NCI-H748 treated with DMSO at 0.1 percent for 48 hours (cell line): ENCODE measurements at regions not wholly inside any gene's neighbourhood (a gene's known extent, or its start where the extent isn't known, plus 50 kb on each side); places are given as distances from the start of the nearest gene placed in this dataset.

Experiments used
- DNase-seq: peaks from one replicate; lab custom pipeline; 2025; lab: John Stamatoyannopoulos, UW

- DNase-seq: no peak
These were observed 130.3 kb upstream of the NUDT7 start for GRCh38 chr16:77592021-77592420.

DNA sequence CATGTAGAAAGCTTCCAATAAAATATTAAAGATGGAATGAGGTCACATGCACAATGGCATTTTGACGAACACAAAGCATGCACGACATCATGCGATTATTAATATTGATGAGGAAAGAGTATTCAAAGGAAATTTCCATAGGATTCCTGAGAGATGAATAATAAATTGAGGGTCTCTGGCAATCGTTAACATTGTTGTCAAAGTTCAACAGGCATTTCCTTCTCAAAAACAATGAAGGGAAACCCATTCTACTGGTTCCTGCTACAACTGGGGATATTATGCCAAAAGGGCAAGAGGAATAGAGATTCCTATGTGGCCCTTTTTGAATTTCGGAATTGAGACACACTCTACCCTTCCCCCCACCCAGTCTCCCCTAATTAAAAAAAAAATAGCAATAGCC is 128.3 kb upstream of the NUDT7 start:
- no peak for DNase-seq

DNA sequence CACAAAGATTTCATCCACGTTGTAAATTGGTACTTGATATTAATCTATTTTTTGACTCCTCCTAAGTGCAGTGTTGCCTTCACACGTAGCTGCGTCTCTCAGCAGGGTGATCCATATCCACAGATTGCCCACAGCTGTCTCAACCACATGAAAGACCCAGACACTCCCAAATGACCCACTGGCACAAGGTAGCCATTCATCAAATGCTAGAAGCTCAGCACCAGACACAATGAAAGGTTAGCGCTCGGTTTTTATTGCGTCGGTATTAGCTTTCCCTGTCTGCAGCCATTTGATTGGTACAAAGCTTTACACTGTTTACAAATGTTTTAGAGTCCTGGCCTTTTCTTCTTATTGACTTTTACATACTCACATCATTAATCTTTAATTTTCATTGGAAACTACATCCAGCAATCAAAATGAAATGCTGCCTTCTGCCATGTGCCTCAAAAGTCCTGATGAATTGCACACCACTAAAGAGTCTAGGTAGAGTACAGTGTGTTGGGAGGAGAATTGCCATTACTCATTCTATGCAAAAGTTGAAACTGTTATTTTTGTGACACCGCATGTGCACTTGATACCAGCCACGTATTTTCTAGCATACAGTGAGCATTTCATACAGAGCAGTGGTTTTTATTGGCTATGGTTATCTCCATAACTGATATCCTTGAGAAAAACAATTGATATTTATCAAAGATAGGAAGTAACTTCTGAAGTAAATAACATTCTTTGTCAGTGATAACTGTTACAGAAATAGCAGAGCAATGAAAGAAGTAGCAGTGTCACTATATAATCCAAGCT is 127.3 kb upstream of the NUDT7 start:
- DNase-seq: peak; percentile 13

DNA sequence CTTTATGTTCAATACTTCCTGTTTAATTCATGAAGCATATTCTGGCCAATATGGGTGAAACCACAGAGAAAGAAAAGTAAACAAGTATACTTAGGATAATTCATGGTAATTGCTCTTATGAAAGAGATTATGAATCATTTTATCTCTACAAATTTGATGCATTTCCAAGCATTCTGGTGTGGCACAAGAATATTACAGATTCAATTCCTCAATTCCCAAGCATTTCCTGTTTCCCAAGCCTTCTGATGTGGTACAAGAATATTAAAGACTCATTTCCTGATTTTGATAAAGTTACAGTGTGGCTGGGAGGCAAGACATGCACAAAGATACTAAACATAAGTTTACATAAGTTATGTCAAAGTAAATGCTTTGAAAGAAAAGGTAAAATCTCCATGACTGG is 126.1 kb upstream of the NUDT7 start:
- DNase-seq: no peak

DNA sequence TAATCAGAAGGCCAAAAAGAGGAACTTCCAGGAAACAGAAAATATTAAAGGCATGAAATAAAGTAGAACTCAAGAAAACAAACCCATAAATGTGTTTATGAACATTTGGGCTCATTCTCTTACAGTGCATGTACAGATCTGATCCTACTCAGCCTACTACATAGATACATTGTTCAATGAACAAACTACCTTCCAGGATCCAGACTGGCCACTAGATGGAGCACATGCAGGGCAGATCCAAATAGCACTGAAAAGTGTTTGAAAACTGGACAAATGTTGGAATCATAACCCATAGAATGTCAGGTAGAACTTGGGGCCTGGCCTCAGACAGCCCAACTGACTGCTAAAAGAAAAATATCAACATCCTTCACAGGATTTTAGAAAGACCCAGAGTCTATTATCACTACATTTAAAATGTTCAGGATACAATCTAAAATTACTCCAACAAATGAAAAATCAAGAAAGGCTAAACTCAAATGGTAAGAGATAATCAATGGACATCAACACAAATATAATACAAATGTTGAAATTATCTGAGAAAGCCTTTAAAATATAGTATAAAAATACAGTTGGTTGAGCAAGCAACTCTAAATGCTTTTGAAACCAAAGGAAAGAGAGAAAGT is 122.4 kb upstream of the NUDT7 start:
- peak; percentile 3 for DNase-seq

DNA sequence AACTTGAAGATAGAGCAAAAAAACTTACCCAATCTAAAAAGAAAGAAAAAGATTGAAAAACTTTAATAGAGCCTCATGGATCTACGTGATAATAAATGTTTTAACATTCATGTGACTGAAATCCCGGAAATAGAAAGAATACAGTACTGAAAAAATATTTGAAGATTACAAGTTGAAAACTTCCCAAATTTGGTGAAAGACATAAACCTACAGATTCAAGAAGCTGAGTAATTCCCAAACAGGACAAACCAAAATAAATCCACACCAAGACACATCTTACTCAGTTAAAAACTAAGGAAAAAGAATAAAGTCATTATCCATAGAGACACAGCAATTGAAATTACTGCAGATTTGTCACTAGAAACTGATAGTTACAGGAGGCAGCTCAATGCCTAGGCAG is 121.8 kb upstream of the NUDT7 start:
- DNase-seq: no peak

DNA sequence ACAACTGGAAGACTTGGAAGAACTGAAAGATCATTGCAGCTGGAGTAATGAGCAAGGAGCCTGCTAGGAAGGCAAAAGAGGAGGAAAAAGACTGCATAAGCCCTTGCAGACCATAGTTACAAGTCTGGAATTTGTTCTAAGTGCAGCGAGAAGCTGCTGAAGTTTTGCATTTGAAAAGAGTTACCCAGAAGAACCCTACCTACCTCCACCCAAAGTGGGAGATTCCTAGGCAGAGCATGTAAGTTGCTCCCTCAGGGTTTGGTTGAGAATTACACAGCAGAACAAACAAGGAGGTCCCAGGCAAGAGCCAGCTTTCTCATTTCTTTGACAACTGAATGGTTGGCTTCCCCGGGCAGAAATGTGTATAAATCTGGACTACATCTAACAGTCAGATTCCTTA is 118.7 kb upstream of the NUDT7 start:
- no peak for DNase-seq

DNA sequence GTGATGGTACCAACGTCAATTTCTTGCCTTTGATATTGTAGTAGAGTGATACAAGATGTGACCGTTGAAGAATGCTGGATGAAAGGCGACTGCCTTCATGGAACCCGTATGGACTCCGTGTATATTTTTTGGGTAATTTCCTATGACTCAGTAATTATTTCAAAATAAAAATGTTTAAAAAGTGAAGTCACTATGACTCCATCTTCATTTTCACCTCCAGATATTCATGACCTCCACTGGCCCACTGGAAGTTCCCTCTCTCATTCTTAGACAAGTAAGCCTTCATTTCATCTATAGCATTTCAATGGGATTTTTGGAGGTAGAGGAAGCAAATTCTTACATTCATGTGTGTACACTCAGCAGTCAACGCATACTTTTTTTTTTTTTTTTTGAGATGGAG is 111.8 kb upstream of the NUDT7 start:
- no peak for DNase-seq

DNA sequence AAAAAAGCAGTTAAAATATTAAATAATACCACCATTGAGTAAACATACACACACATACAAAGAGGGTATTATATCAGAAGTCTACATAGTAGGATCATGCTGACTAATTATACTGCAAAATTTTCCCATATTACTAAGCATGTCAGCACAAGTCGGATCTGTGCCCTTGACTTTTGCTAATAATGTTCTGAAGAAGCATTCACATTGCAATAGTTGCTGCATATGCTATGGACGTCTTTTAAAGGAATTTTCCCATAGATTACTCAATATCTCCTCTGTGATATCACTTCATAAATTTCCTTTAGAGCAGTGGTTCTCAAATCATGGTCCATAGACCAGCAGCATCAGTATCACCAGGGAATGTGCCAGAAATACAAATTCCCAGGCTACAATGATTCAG is 110.9 kb upstream of the NUDT7 start:
- no peak for DNase-seq

DNA sequence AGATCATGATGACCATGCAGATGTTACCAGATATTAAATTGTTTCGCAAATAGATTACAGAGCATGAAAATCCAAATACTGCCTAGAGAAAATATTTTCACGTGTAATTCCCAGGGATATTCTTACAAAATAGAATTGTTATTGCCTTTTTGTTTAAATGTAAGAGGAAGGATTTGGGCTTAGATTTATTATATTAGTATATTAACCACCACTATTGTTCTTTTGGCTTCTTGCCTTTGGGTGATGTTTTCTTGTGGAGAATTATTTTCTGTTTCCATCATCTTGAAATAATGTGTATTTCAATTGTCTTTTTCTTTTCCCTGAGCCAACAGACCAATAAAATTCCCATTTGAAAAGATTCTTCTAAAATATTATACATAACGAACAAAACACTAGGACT is 109.7 kb upstream of the NUDT7 start:
- DNase-seq: no peak

- DNase-seq: no peak
These were observed 109.2 kb upstream of the NUDT7 start for GRCh38 chr16:77613095-77613494.

GRCh38 chr16:77617553-77617952 is 104.8 kb upstream of the NUDT7 start:
- DNase-seq: no peak

DNA sequence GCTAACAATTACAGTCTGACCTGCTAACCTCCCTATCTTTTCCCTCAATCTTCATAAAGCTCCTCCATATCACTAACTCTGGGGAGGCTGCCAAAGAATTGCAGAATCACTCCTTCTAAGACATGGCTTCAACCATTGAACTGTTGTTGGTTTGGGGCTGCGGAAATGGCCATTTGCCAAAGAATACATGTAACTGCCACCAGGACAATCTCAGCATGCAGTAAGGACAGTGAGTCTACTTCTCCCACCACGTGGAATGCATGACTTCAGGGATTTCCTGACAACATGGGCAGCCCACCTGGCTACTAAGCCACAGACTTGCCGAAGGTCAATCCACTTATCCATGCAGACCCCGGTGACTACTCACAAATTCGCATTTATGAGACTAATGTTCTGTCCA is 104.3 kb upstream of the NUDT7 start:
- DNase-seq: no peak

GRCh38 chr16:77618951-77619350 is 103.4 kb upstream of the NUDT7 start:
- no peak for DNase-seq

GRCh38 chr16:77624085-77624484 is 98.2 kb upstream of the NUDT7 start:
- DNase-seq: no peak

DNA sequence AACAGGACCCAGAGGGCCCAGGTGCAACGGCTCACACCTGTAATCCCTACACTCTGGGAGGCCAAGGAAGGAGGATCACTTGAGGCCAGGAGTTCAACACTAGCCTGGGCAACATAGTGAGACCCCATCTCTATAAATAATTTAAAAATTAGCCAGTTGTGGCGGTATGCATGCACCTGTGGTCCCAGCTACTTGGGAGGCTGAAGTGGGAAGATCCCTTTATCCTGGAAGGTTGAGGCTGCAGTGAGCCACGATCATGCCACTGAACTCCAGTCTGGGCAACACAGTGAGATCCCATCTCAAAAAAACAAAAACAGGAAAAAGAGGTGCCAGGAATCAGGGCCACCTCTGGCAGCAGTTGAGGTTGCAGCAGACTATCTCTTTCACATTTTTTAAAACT is 85.7 kb upstream of the NUDT7 start:
- no peak for DNase-seq

GRCh38 chr16:77637940-77638339 is 84.4 kb upstream of the NUDT7 start:
- DNase-seq: no peak

GRCh38 chr16:77643176-77643575 is 79.1 kb upstream of the NUDT7 start:
- DNase-seq: no peak

- no peak for DNase-seq
These were observed 76.5 kb upstream of the NUDT7 start for GRCh38 chr16:77645764-77646163.

GRCh38 chr16:77647726-77648125 is 74.6 kb upstream of the NUDT7 start:
- DNase-seq: no peak

DNA sequence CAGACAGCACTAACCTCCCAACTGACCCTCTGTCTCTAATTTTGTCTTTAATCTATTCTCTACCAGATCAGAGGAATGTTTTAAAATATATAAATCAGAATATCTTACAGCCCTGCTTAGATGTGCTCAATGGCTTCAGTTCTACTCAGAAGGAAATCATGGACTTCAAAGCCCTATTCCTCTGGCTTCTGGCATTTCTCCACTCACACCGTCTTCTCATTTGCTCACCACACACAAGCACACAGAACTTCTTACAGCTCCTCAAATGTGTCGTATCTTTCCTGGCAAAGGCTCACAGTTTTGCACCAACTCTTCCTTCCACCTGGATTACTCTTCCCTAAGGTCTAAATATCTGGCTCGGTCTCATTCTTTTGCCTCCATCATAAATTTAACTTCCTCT is 71.6 kb upstream of the NUDT7 start:
- DNase-seq: no peak

- DNase-seq: no peak
These were observed 69.9 kb upstream of the NUDT7 start for GRCh38 chr16:77652399-77652798.

- DNase-seq: no peak
These were observed 65.3 kb upstream of the NUDT7 start for GRCh38 chr16:77657016-77657415.

- peak; percentile 41 for DNase-seq
These were observed 62.0 kb upstream of the NUDT7 start for GRCh38 chr16:77660311-77660710.
